Natural killer cell (primary cell): ENCODE measurements at regions not wholly inside any gene's neighbourhood (a gene's known extent, or its start where the extent isn't known, plus 50 kb on each side); places are given as distances from the start of the nearest gene placed in this dataset.

Experiments used
- ATAC-seq, 3 donors: fragments of 150-1000 bp in 2 of 3; fragments of 200-7000 bp in 1 of 3; cut with Tn5 transposase; 1 replicate in 1 of 3; 2 replicates in 2 of 3; pipeline ENCODE4 v1.10.0; 2021; ENCODE audit warnings: mild to moderate bottlenecking in 2 of 3, moderate library complexity in 2 of 3
- DNase-seq, 2 donors: peaks; one replicate each; pipeline versions ENCODE4 v3.0.0 to v3.0.0-alpha.2; 2013 to 2021; ENCODE audit warnings: mixed read lengths in 1 of 2
- H3K27ac ChIP-seq: one replicate; pipeline ENCODE4 v1.5.1; 2013; ENCODE audit warnings: mild to moderate bottlenecking, low read length
- H3K27me3 ChIP-seq: one replicate; pipeline ENCODE4 v1.6.1; 2013; ENCODE audit warnings: low read length; ENCODE audit not compliant: control insufficient read depth, insufficient read depth
- H3K36me3 ChIP-seq: one replicate; pipeline ENCODE4 v1.6.1; 2013; ENCODE audit warnings: low read length; ENCODE audit not compliant: control insufficient read depth, insufficient read depth
- H3K4me1 ChIP-seq: one replicate; pipeline ENCODE4 v1.6.1; 2013; ENCODE audit warnings: low read length; ENCODE audit not compliant: control insufficient read depth, insufficient read depth
- H3K4me3 ChIP-seq: one replicate; pipeline ENCODE4 v1.5.1; 2013; ENCODE audit warnings: low read length
- H3K9me3 ChIP-seq: one replicate; pipeline ENCODE4 v1.6.1; 2013; ENCODE audit warnings: low read length; ENCODE audit not compliant: control insufficient read depth, insufficient read depth
- H3K27ac Mint-ChIP-seq, 2 donors: one replicate each; pipeline ENCODE4 v1.8.0; 2022; ENCODE audit warnings: mild to moderate bottlenecking in 2 of 2, mixed read lengths in 2 of 2, moderate library complexity in 1 of 2
- H3K27me3 Mint-ChIP-seq, 2 donors: one replicate each; pipeline ENCODE4 v1.8.0; 2022; ENCODE audit warnings: low read depth in 2 of 2, mixed read lengths in 2 of 2
- H3K36me3 Mint-ChIP-seq: one replicate; pipeline ENCODE4 v1.8.0; 2022; ENCODE audit warnings: mixed read lengths
- H3K4me1 Mint-ChIP-seq, 2 donors: one replicate each; pipeline ENCODE4 v1.8.0; 2022; ENCODE audit warnings: mixed read lengths in 2 of 2
- H3K4me3 Mint-ChIP-seq: one replicate; pipeline ENCODE4 v1.8.0; 2022; ENCODE audit warnings: mild to moderate bottlenecking, moderate library complexity, mixed read lengths
- H3K9me3 Mint-ChIP-seq, 2 donors: one replicate each; pipeline ENCODE4 v1.8.0; 2022; ENCODE audit warnings: mixed read lengths in 2 of 2
- WGBS: methylation state at CpG from one replicate; pipeline ENCODE4 v1.1.7; 2013; ENCODE audit warnings: missing lambda C conversion rate; ENCODE audit not compliant: insufficient coverage; 5-methylcytosine and 5-hydroxymethylcytosine counted together
- intact Hi-C: fragments of 100-400 bp; cut with micrococcal nuclease; formaldehyde crosslinking; loops from one replicate; pipeline ENCODE4 v1.14.2; 2022
- TF ChIP-seq, protein P1 (sequence below): fragments of 200-600 bp; IDR thresholded peaks from one replicate; pipeline ENCODE4 v1.8.0; 2022; ENCODE audit warnings: antibody characterized with exemption

GRCh38 chr11:62069374-62069773, 54.4 kb upstream of the INCENP start:
- Mint-ChIP-seq H3K4me3 (no peak overlapping the region), H3K27me3 (peaks cover 6 to 7% of the 10 kb centered on the region in 2 donors), H3K27ac (no peak overlapping the region), H3K4me1 (no peaks in the 10 kb centered on the region), H3K9me3 (no peaks in the 10 kb centered on the region), H3K36me3 (no peaks in the 10 kb centered on the region)
- Histone ChIP-seq H3K4me3 (no peak overlapping the region), H3K27me3 (no peaks in the 10 kb centered on the region), H3K27ac (no peak overlapping the region), H3K4me1 (no peaks in the 10 kb centered on the region), H3K36me3 (no peaks in the 10 kb centered on the region), H3K9me3 (no peaks in the 10 kb centered on the region)
- 80% methylated on average over 7 of the region's 8 CpGs for WGBS
- TF ChIP-seq, protein P1, sequence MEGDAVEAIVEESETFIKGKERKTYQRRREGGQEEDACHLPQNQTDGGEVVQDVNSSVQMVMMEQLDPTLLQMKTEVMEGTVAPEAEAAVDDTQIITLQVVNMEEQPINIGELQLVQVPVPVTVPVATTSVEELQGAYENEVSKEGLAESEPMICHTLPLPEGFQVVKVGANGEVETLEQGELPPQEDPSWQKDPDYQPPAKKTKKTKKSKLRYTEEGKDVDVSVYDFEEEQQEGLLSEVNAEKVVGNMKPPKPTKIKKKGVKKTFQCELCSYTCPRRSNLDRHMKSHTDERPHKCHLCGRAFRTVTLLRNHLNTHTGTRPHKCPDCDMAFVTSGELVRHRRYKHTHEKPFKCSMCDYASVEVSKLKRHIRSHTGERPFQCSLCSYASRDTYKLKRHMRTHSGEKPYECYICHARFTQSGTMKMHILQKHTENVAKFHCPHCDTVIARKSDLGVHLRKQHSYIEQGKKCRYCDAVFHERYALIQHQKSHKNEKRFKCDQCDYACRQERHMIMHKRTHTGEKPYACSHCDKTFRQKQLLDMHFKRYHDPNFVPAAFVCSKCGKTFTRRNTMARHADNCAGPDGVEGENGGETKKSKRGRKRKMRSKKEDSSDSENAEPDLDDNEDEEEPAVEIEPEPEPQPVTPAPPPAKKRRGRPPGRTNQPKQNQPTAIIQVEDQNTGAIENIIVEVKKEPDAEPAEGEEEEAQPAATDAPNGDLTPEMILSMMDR, result no peak
- intact Hi-C loops, result no loop called here
- no peak for DNase-seq
- no peak for ATAC-seq

DNA sequence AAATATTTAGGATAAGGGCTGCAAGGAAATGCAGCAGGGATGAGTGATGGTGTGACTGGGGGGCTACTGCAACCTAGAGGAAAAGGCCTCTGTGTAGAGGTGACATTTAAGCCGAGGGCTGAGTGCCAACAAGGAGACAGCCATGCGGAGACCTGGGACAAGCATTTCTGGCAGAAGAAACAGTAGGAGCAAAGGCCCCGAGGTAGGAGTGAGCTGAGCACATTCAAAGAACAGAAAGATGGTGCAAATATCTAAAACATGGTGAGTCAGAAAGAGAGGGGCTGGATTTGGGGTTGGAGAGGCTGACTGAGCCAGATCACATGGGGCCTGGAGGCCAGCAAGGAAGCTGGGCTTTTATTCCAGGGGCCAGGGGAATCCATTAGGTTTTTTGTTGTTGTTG, 55.1 kb upstream of the INCENP start:
- no peaks in the 10 kb centered on the region for H3K4me1 ChIP-seq
- TF ChIP-seq, protein P1, result no peak
- no peak overlapping the region for H3K4me3 ChIP-seq
- H3K9me3 ChIP-seq, result no peaks in the 10 kb centered on the region
- H3K27me3 Mint-ChIP-seq, result peaks cover 6 to 7% of the 10 kb centered on the region in 2 donors
- no peak overlapping the region for H3K4me3 Mint-ChIP-seq
- DNase-seq, result no peak
- no peak for ATAC-seq
- no peaks in the 10 kb centered on the region for H3K36me3 ChIP-seq
- no peak overlapping the region for H3K27ac Mint-ChIP-seq
- no peaks in the 10 kb centered on the region for H3K36me3 Mint-ChIP-seq
- H3K4me1 Mint-ChIP-seq, result no peaks in the 10 kb centered on the region
- WGBS, result 87% methylated on average over 3 of the region's 3 CpGs
- intact Hi-C loops, result no loop called here
- no peaks in the 10 kb centered on the region for H3K27me3 ChIP-seq
- no peak overlapping the region for H3K27ac ChIP-seq
- H3K9me3 Mint-ChIP-seq, result no peaks in the 10 kb centered on the region

GRCh38 chr11:62067741-62068140, 56.1 kb upstream of the INCENP start:
- Mint-ChIP-seq H3K9me3 (no peaks in the 10 kb centered on the region), H3K36me3 (no peaks in the 10 kb centered on the region), H3K27ac (no peak overlapping the region), H3K4me1 (no peaks in the 10 kb centered on the region), H3K27me3 (peaks cover 6 to 7% of the 10 kb centered on the region in 2 donors), H3K4me3 (no peak overlapping the region)
- Histone ChIP-seq H3K36me3 (no peaks in the 10 kb centered on the region), H3K27ac (no peak overlapping the region), H3K27me3 (no peaks in the 10 kb centered on the region), H3K9me3 (no peaks in the 10 kb centered on the region), H3K4me3 (no peak overlapping the region), H3K4me1 (no peaks in the 10 kb centered on the region)
- intact Hi-C loops, result no loop called here
- ATAC-seq (no peak), DNase-seq (no peak)
- TF ChIP-seq, protein P1, result no peak
- 94% methylated on average over 8 of the region's 8 CpGs for WGBS

DNA sequence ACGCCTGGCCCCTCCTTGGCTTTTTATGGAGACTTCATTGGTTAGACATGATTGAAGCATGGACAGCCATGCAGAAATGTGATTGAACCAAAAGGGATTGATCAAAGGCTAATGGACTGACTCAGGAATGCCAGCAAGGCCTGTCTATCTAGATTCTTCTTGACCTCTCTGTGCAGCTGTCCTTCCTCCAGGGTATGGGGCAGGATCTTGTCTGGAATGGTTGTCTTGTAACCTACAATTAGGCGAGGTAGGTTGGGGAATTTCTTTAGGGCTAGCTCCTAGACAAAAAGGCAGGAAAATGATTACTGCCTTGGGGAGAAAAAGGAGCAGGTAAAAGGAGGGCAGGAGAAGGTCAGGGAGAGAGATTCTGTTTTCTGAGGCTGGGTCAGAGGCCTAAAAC, 59.6 kb upstream of the INCENP start:
- H3K36me3 Mint-ChIP-seq, result no peaks in the 10 kb centered on the region
- Histone ChIP-seq H3K9me3 (no peaks in the 10 kb centered on the region), H3K27me3 (no peaks in the 10 kb centered on the region), H3K27ac (no peak overlapping the region), H3K4me3 (no peak overlapping the region), H3K4me1 (no peaks in the 10 kb centered on the region), H3K36me3 (no peaks in the 10 kb centered on the region)
- WGBS, result 87% methylated on average over 2 of the region's 2 CpGs
- H3K27ac Mint-ChIP-seq, result no peak overlapping the region
- peaks cover 5 to 6% of the 10 kb centered on the region in 2 donors for H3K27me3 Mint-ChIP-seq
- ATAC-seq, result no peak
- H3K4me3 Mint-ChIP-seq, result no peak overlapping the region
- DNase-seq, result no peak
- no peaks in the 10 kb centered on the region for H3K4me1 Mint-ChIP-seq
- TF ChIP-seq, protein P1, result no peak
- intact Hi-C loops, result no loop called here
- H3K9me3 Mint-ChIP-seq, result no peaks in the 10 kb centered on the region
